B cell (primary cell): ENCODE measurements at regions not wholly inside any gene's neighbourhood (a gene's known extent, or its start where the extent isn't known, plus 50 kb on each side); places are given as distances from the start of the nearest gene placed in this dataset.

ENCODE experiments used
- ATAC-seq: fragments of 200-7000 bp; cut with Tn5 transposase; one replicate; pipeline ENCODE4 v1.10.0; 2021; ENCODE audit warnings: low read depth, mild to moderate bottlenecking, moderate number of reproducible peaks, moderate library complexity
- CTCF ChIA-PET: fragments of 350-600 bp; sonication (Branson Sonifier 250); formaldehyde crosslinking; loops from one replicate; lab custom pipeline; 2021; ENCODE audit warnings: antibody characterized with exemption, inconsistent platforms; lab: Charles Lee
- POLR2A ChIA-PET: fragments of 350-600 bp; sonication (Branson Sonifier 250); formaldehyde crosslinking; loops from one replicate; lab custom pipeline; 2021; ENCODE audit warnings: antibody characterized with exemption; lab: Charles Lee
- DNase-seq: peaks from one replicate; pipeline ENCODE4 v3.0.0; 2013
- H2AFZ ChIP-seq: 2 replicates; pipeline ENCODE4 v1.6.1; 2012; ENCODE audit warnings: mild to moderate bottlenecking, low read depth, low read length; ENCODE audit not compliant: insufficient read depth, poor library complexity, severe bottlenecking
- H3K27ac ChIP-seq, 2 donors: 1 replicate in 1 of 2; 2 replicates in 1 of 2; pipeline ENCODE4 v1.5.1; 2012 to 2013; ENCODE audit warnings: low read length in 2 of 2, mild to moderate bottlenecking in 2 of 2, moderate library complexity in 1 of 2
- H3K27me3 ChIP-seq, 4 experiments: fragments of 200-600 bp in 1 of 4; sonication (generic) in 1 of 4; replicated peaks in 1 of 4; 1 replicate in 2 of 4; 2 replicates in 2 of 4; pipeline versions ENCODE4 v1.6.1 to v1.7.0; 2013 to 2016; ENCODE audit warnings: low read length in 3 of 4, mild to moderate bottlenecking in 2 of 4, mixed read lengths in 1 of 4, moderate library complexity in 1 of 4; ENCODE audit not compliant: insufficient read depth in 4 of 4, control insufficient read depth in 3 of 4; ENCODE audit errors: control extremely low read depth in 1 of 4
- H3K36me3 ChIP-seq, 2 experiments: replicated peaks in 1 of 2; 1 replicate in 1 of 2; 2 replicates in 1 of 2; pipeline versions ENCODE4 v1.6.1 to v1.7.1; 2013; ENCODE audit warnings: low read length in 1 of 2; ENCODE audit not compliant: insufficient read depth in 2 of 2, control insufficient read depth in 1 of 2; ENCODE audit errors: control extremely low read depth in 1 of 2, extremely low read depth in 1 of 2
- H3K4me1 ChIP-seq, 2 donors: fragments of 200-600 bp in 1 of 2; sonication (generic) in 1 of 2; 1 replicate in 1 of 2; 2 replicates in 1 of 2; pipeline versions ENCODE4 v1.5.1 to v1.6.1; 2013 to 2017; ENCODE audit warnings: low read length in 2 of 2; ENCODE audit not compliant: control insufficient read depth in 2 of 2, insufficient read depth in 2 of 2
- H3K4me2 ChIP-seq: replicated peaks from 2 replicates; pipeline ENCODE3; 2012; ENCODE audit warnings: mild to moderate bottlenecking, low read depth, low read length; ENCODE audit not compliant: poor library complexity, severe bottlenecking
- H3K4me3 ChIP-seq, 5 experiments: fragments of 200-600 bp in 1 of 5; sonication (generic) in 1 of 5; 1 replicate in 3 of 5; 2 replicates in 2 of 5; pipeline versions ENCODE4 v1.5.1 to v1.7.0; 2011 to 2016; ENCODE audit warnings: low read length in 4 of 5, mild to moderate bottlenecking in 4 of 5, low read depth in 2 of 5, control low read depth in 1 of 5, moderate library complexity in 1 of 5; ENCODE audit not compliant: insufficient read depth in 1 of 5; ENCODE audit errors: control extremely low read depth in 1 of 5, extremely low read depth in 1 of 5
- H3K79me2 ChIP-seq: fragments of 200-600 bp; sonication (generic); one replicate; pipeline ENCODE4 v1.6.0; 2016; ENCODE audit warnings: low read length; ENCODE audit not compliant: control insufficient read depth, insufficient read depth
- H3K9ac ChIP-seq: fragments of 200-600 bp; sonication (generic); 2 replicates; pipeline ENCODE4 v1.6.1; 2017; ENCODE audit warnings: mild to moderate bottlenecking, low read length, moderate library complexity
- H3K9me3 ChIP-seq, 3 donors: one replicate each; pipeline versions ENCODE4 v1.6.1 to v1.7.1; 2013; ENCODE audit warnings: low read length in 2 of 3; ENCODE audit not compliant: control insufficient read depth in 2 of 3, insufficient read depth in 1 of 3; ENCODE audit errors: control extremely low read depth in 1 of 3
- H4K20me1 ChIP-seq: 2 replicates; pipeline ENCODE4 v1.6.0; 2012; ENCODE audit warnings: mild to moderate bottlenecking, low read length; ENCODE audit not compliant: insufficient read depth, control insufficient read depth, poor library complexity, severe bottlenecking
- H3K27ac Mint-ChIP-seq: one replicate; pipeline ENCODE4 v1.8.0; 2021; ENCODE audit warnings: mixed read lengths
- H3K27me3 Mint-ChIP-seq: one replicate; pipeline ENCODE4 v1.8.0; 2021; ENCODE audit warnings: mixed read lengths
- H3K4me1 Mint-ChIP-seq: one replicate; pipeline ENCODE4 v1.8.0; 2021; ENCODE audit warnings: mixed read lengths
- H3K4me3 Mint-ChIP-seq: one replicate; pipeline ENCODE4 v1.8.0; 2021; ENCODE audit warnings: mixed read lengths
- H3K9me3 Mint-ChIP-seq: one replicate; pipeline ENCODE4 v1.8.0; 2022; ENCODE audit warnings: mixed read lengths; ENCODE audit not compliant: insufficient read depth
- EZH2 ChIP-seq: IDR thresholded peaks from 2 replicates; pipeline ENCODE4 v1.6.1; 2012; ENCODE audit warnings: borderline replicate concordance, low read depth, mild to moderate bottlenecking, moderate library complexity, low read length; ENCODE audit not compliant: insufficient read depth, poor library complexity, severe bottlenecking
- WGBS: methylation state at CpG from one replicate; pipeline ENCODE4 v1.1.5; 2013; ENCODE audit warnings: missing lambda C conversion rate; ENCODE audit not compliant: insufficient coverage; 5-methylcytosine and 5-hydroxymethylcytosine counted together
- intact Hi-C: fragments of 100-400 bp; cut with micrococcal nuclease; formaldehyde crosslinking; loops from one replicate; pipeline ENCODE4 v1.10.0; 2022
- TF ChIP-seq, protein P1 (sequence below): fragments of 200-600 bp; IDR thresholded peaks from one replicate; pipeline ENCODE4 v1.8.0; 2022; ENCODE audit warnings: antibody characterized with exemption, mild to moderate bottlenecking

DNA sequence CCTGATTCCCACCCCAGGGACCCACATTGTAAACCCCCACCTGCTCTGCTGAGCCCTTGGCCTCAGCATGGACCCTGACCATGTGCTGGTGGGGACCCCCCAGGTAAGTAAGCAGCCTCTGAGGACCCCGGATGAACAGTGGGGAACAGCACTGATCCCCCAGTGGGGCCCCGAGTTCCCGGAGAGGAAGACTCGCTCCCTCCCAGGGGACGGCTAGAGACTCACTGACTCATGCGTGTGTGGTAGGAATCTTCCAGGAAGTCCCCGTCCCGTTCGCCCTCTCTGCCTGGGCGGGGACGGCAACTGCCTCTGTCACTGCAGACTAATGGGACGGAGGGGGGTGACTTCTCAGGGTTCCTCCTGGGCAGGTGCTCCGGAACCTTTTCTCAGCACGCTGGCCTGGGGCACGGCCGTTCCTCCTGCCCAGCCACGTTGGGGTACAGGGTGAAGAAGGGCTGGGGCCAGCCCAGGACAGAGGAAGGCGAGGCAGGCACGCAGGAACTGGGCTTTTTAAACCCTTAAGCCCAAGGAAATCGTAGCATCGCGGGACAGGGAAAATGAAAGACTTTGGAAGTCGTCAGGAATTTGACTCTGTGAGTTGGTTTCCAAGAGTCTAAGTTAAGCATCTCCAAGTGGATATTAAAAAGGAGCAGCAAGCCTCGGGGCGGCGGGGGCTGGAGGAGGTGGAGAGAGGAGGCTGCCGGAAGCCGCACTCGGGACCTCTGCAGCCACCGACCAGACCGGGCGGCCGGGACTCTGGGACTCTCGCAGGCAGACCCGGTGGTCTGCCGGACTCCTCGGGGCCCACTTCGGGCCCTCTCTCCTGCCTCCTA, 178.7 kb downstream of the SEC14L1 start:
- Histone ChIP-seq H3K4me3 (peak overlapping the region in 4 of 5 experiments; percentile 16 to 51 (median 33)), H3K4me1 (peaks cover 62 to 66% of the 10 kb centered on the region in 2 donors), H3K79me2 (no peaks in the 10 kb centered on the region), H3K36me3 (no peaks in the 10 kb centered on the region), H4K20me1 (no peaks in the 10 kb centered on the region), H3K27me3 (no peaks in the 10 kb centered on the region), H2AFZ (peak overlapping the region; percentile 14), H3K4me2 (peak overlapping the region; percentile 76), H3K27ac (peak overlapping the region; percentile 53 to 75), H3K9ac (peak overlapping the region; percentile 37), H3K9me3 (peaks cover 0 to 10% (median 0%) of the 10 kb centered on the region in 3 donors)
- intact Hi-C loops: loop anchor here (2.0 kb wide), 1 partner anchor 37 kb away; no protein-coding TSS in a partner anchor
- peak; percentile 34 for ATAC-seq
- Mint-ChIP-seq H3K9me3 (no peaks in the 10 kb centered on the region), H3K27me3 (no peaks in the 10 kb centered on the region), H3K27ac (peak overlapping the region; percentile 90), H3K4me3 (peak overlapping the region; percentile 91), H3K4me1 (peaks cover 65% of the 10 kb centered on the region)
- POLR2A ChIA-PET: no interaction called here
- CTCF ChIA-PET: no interaction called here
- TF ChIP-seq, protein P1, sequence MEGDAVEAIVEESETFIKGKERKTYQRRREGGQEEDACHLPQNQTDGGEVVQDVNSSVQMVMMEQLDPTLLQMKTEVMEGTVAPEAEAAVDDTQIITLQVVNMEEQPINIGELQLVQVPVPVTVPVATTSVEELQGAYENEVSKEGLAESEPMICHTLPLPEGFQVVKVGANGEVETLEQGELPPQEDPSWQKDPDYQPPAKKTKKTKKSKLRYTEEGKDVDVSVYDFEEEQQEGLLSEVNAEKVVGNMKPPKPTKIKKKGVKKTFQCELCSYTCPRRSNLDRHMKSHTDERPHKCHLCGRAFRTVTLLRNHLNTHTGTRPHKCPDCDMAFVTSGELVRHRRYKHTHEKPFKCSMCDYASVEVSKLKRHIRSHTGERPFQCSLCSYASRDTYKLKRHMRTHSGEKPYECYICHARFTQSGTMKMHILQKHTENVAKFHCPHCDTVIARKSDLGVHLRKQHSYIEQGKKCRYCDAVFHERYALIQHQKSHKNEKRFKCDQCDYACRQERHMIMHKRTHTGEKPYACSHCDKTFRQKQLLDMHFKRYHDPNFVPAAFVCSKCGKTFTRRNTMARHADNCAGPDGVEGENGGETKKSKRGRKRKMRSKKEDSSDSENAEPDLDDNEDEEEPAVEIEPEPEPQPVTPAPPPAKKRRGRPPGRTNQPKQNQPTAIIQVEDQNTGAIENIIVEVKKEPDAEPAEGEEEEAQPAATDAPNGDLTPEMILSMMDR: no peak
- no peak for TF ChIP-seq EZH2
- DNase-seq: peak; percentile 84
- WGBS: 45% methylated on average over 38 of the region's 38 CpGs

DNA sequence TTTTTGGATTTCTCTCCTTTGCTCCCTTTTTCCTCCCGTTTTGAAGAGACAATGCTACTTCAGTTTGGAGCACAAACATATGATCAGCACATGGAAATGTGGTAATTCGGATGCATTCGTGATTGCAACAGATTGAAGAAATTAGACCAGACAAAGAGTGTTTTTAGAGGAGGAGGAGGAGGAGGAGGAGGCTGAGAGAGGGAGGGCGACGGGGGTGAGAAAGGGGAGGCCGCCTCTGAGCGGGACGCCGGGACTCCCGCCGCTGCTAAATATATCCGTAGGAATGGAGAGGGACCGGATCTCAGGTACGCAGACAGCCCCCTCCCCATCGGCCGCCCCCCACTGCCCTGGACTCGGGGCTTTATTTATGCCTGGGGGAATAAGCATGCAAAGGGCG, 179.3 kb downstream of the SEC14L1 start:
- DNase-seq: no peak
- ATAC-seq: no peak
- Histone ChIP-seq H3K4me2 (peak overlapping the region; percentile 76), H3K79me2 (no peaks in the 10 kb centered on the region), H3K4me3 (peak overlapping the region in 4 of 5 experiments; percentile 16 to 51 (median 33)), H3K4me1 (peaks cover 69 to 72% of the 10 kb centered on the region in 2 donors), H2AFZ (no peak overlapping the region), H3K36me3 (no peaks in the 10 kb centered on the region), H3K27ac (no peak overlapping the region), H3K27me3 (no peaks in the 10 kb centered on the region), H3K9ac (peak overlapping the region; percentile 37), H3K9me3 (peaks cover 0 to 15% (median 0%) of the 10 kb centered on the region in 3 donors), H4K20me1 (no peaks in the 10 kb centered on the region)
- Mint-ChIP-seq H3K27me3 (no peaks in the 10 kb centered on the region), H3K27ac (no peak overlapping the region), H3K9me3 (peaks cover 1% of the 10 kb centered on the region), H3K4me3 (peak overlapping the region; percentile 73), H3K4me1 (peaks cover 70% of the 10 kb centered on the region)
- TF ChIP-seq EZH2: no peak
- TF ChIP-seq, protein P1: no peak
- intact Hi-C loops: no loop called here
- POLR2A ChIA-PET: no interaction called here
- 90% methylated on average over 14 of the region's 18 CpGs for WGBS
- CTCF ChIA-PET: interaction anchor here (1.3 kb wide), 1 partner anchor 13 kb away, joined by 5 read pairs; no protein-coding TSS in a partner anchor
